HCT116 (cell line): ENCODE measurements at regions not wholly inside any gene's neighbourhood (a gene's known extent, or its start where the extent isn't known, plus 50 kb on each side); places are given as distances from the start of the nearest gene placed in this dataset.

Source experiments
- ATAC-seq: fragments of 200-7000 bp; cut with Tn5 transposase; 2 replicates; pipeline ENCODE4 v1.9.1; 2020; ENCODE audit warnings: mild to moderate bottlenecking, moderate library complexity
- BruUV-seq: library from RNA; stranded (reverse); fragments of 400-500 nt; replicated peaks from 2 replicates; lab custom pipeline; 2021; lab: Mats Ljungman, UMichigan
- CTCF ChIA-PET: fragments of 300-600 bp; sonication (Branson Sonifier 250); formaldehyde crosslinking; loops from one replicate; lab custom pipeline; 2021; ENCODE audit warnings: antibody characterized with exemption; lab: Charles Lee
- POLR2A ChIA-PET: fragments of 300-600, 350-600 bp; sonication (Branson Sonifier 250); formaldehyde crosslinking; loops from one replicate; lab custom pipeline; 2021; ENCODE audit warnings: antibody characterized with exemption; lab: Charles Lee
- RAD21 ChIA-PET, 2 experiments: fragments of 300-600 bp; sonication (Branson Sonifier 250); formaldehyde crosslinking; loops; one replicate each; lab custom pipeline; 2023; ENCODE audit warnings: low total read pairs in 2 of 2; ENCODE audit not compliant: uncharacterized antibody in 2 of 2, unreplicated experiment in 2 of 2, low non-redundant PET in 1 of 2; lab: Charles Lee
- DNase-seq: peaks from one replicate; pipeline ENCODE4 v3.0.0-alpha.2; 2010; ENCODE audit warnings: low read depth, low spot score
- H2AFZ ChIP-seq: fragments of 200-600 bp; shearing (Covaris generic), sonication (generic); 2 replicates; pipeline ENCODE4 v1.6.1; 2017; ENCODE audit warnings: low read depth, mixed run types, mixed read lengths, antibody characterized with exemption, low read length; ENCODE audit not compliant: poor library complexity, severe bottlenecking
- H3K27ac ChIP-seq: 2 replicates; pipeline ENCODE4 v1.5.1; 2012; ENCODE audit warnings: low read depth, low read length
- H3K27me3 ChIP-seq: fragments of 200-600 bp; sonication (generic); 2 replicates; pipeline ENCODE4 v1.6.1; 2016; ENCODE audit warnings: mixed run types, low read length, mixed read lengths; ENCODE audit not compliant: insufficient read depth
- H3K36me3 ChIP-seq, 2 experiments: fragments of 200-500 bp in 1 of 2; fragments of 200-600 bp in 1 of 2; sonication (Bioruptor generic) in 1 of 2; sonication (generic) in 1 of 2; 2 replicates each; pipeline versions ENCODE4 v1.5.1 to v1.6.1; 2014 to 2016; ENCODE audit warnings: low read length in 2 of 2, inconsistent platforms in 1 of 2, mixed read lengths in 1 of 2, mixed run types in 1 of 2; ENCODE audit not compliant: insufficient read depth in 2 of 2, control insufficient read depth in 1 of 2
- H3K4me1 ChIP-seq, 2 experiments: fragments of 200-600 bp in 1 of 2; sonication (generic) in 1 of 2; 2 replicates each; pipeline versions ENCODE4 v1.5.1 to v1.6.1; 2012 to 2017; ENCODE audit warnings: low read length in 2 of 2, inconsistent platforms in 1 of 2, mild to moderate bottlenecking in 1 of 2, mixed read lengths in 1 of 2, mixed run types in 1 of 2, moderate library complexity in 1 of 2; ENCODE audit not compliant: insufficient read depth in 2 of 2, control insufficient read depth in 1 of 2
- H3K4me2 ChIP-seq: fragments of 200-600 bp; sonication (generic); 2 replicates; pipeline ENCODE4 v1.6.1; 2017; ENCODE audit warnings: mixed run types, low read length, mixed read lengths
- H3K4me3 ChIP-seq, 2 experiments: fragments of 200-600 bp in 1 of 2; sonication (generic) in 1 of 2; replicated peaks in 1 of 2; 2 replicates each; pipeline ENCODE4 v1.5.1; 2011 to 2016; ENCODE audit warnings: low read length in 2 of 2, control low read depth in 1 of 2, low read depth in 1 of 2, mild to moderate bottlenecking in 1 of 2, mixed read lengths in 1 of 2, mixed run types in 1 of 2
- H3K79me2 ChIP-seq: fragments of 200-600 bp; sonication (generic); 2 replicates; pipeline ENCODE4 v1.6.1; 2017; ENCODE audit warnings: mild to moderate bottlenecking, mixed run types, low read length, moderate library complexity, mixed read lengths; ENCODE audit not compliant: insufficient read depth
- H3K9ac ChIP-seq: fragments of 200-600 bp; sonication (generic); 2 replicates; pipeline ENCODE4 v1.6.1; 2016; ENCODE audit warnings: low read length, mixed read lengths
- H3K9me2 ChIP-seq: fragments of 200-600 bp; sonication (generic), shearing (Covaris generic); 2 replicates; pipeline ENCODE4 v1.6.1; 2017; ENCODE audit warnings: mixed run types, mild to moderate bottlenecking, moderate library complexity; ENCODE audit not compliant: insufficient read depth
- H3K9me3 ChIP-seq, 2 experiments: fragments of 200-500 bp in 1 of 2; fragments of 200-600 bp in 1 of 2; sonication (Bioruptor generic) in 1 of 2; sonication (generic) in 1 of 2; 2 replicates each; pipeline ENCODE4 v1.6.1; 2014 to 2017; ENCODE audit warnings: low read length in 2 of 2, mixed read lengths in 2 of 2, inconsistent platforms in 1 of 2, low read depth in 1 of 2, mild to moderate bottlenecking in 1 of 2, mixed run types in 1 of 2, moderate library complexity in 1 of 2; ENCODE audit not compliant: control insufficient read depth in 1 of 2, insufficient read depth in 1 of 2
- H4K20me1 ChIP-seq: fragments of 200-600 bp; sonication (generic), shearing (Covaris generic); 2 replicates; pipeline ENCODE4 v1.6.1; 2017; ENCODE audit warnings: mixed run types, mild to moderate bottlenecking, moderate library complexity; ENCODE audit not compliant: insufficient read depth
- CBX3 ChIP-seq: IDR thresholded peaks from 2 replicates; pipeline ENCODE4 v1.6.1; 2012; ENCODE audit warnings: low read depth
- CEBPB ChIP-seq: IDR thresholded peaks from 2 replicates; pipeline ENCODE4 v1.6.1; 2012; ENCODE audit warnings: low read depth
- ELF1 ChIP-seq: IDR thresholded peaks from 2 replicates; pipeline ENCODE4 v1.6.1; 2012; ENCODE audit warnings: low read depth, borderline replicate concordance
- EZH2 ChIP-seq: fragments of 200-600 bp; sonication (generic); IDR thresholded peaks from 2 replicates; pipeline ENCODE4 v1.6.1; 2017; ENCODE audit warnings: antibody characterized with exemption, mixed run types
- JUND ChIP-seq: IDR thresholded peaks from 2 replicates; pipeline ENCODE4 v1.6.1; 2012
- MAX ChIP-seq: IDR thresholded peaks from 2 replicates; pipeline ENCODE4 v1.6.1; 2012
- SIN3A ChIP-seq: IDR thresholded peaks from 2 replicates; pipeline ENCODE4 v1.6.1; 2012; ENCODE audit warnings: low read depth
- SP1 ChIP-seq: IDR thresholded peaks from 2 replicates; pipeline ENCODE4 v1.6.1; 2012; ENCODE audit warnings: low read depth
- SRF ChIP-seq: IDR thresholded peaks from 2 replicates; pipeline ENCODE4 v1.6.1; 2012; ENCODE audit warnings: low read depth
- ZFX ChIP-seq: fragments of 450-650 bp; IDR thresholded peaks from 2 replicates; pipeline ENCODE4 v1.6.1; 2017
- ZNF274 ChIP-seq: fragments of 200-500 bp; sonication (Bioruptor generic); IDR thresholded peaks from 2 replicates; pipeline ENCODE4 v1.6.1; 2014; ENCODE audit warnings: mild to moderate bottlenecking, low read depth, low read length, inconsistent platforms
- intact Hi-C: fragments of 100-400 bp; cut with micrococcal nuclease; formaldehyde crosslinking; loops from 2 replicates; pipeline ENCODE4 v1.10.0; 2022
- TF ChIP-seq, protein P1 (sequence below), 3 experiments: fragments of 200-600 bp in 1 of 3; sonication (generic) in 1 of 3; IDR thresholded peaks in 2 of 3; conservative IDR thresholded peaks in 1 of 3; 2 replicates each; pipeline ENCODE4 v1.5.1; 2012 to 2017; ENCODE audit warnings: low read depth in 2 of 3, low read length in 2 of 3, antibody characterized with exemption in 1 of 3, borderline replicate concordance in 1 of 3, control low read depth in 1 of 3, mild to moderate bottlenecking in 1 of 3, mixed read lengths in 1 of 3, mixed run types in 1 of 3, moderate library complexity in 1 of 3; ENCODE audit not compliant: insufficient read depth in 1 of 3
- TF ChIP-seq, protein P2 (sequence below): IDR thresholded peaks from 2 replicates; pipeline ENCODE4 v1.6.1; 2011; ENCODE audit warnings: mild to moderate bottlenecking, low read length, moderate library complexity; ENCODE audit not compliant: insufficient replicate concordance; ENCODE audit errors: extremely low read depth

GRCh38 chr7:43004082-43004481, 71.9 kb downstream of the MRPL32 start:
- Histone ChIP-seq H2AFZ (no peak overlapping the region), H3K9ac (no peak overlapping the region), H3K27me3 (no peaks in the 10 kb centered on the region), H3K4me2 (no peak overlapping the region), H3K27ac (no peak overlapping the region), H3K9me3 (no peaks in the 10 kb centered on the region), H3K36me3 (no peaks in the 10 kb centered on the region), H3K79me2 (no peaks in the 10 kb centered on the region), H3K9me2 (no peaks in the 10 kb centered on the region), H3K4me1 (no peaks in the 10 kb centered on the region), H4K20me1 (no peaks in the 10 kb centered on the region), H3K4me3 (no peak overlapping the region)
- intact Hi-C loops = no loop called here
- TF ChIP-seq ELF1 (no peak), SRF (no peak), ZFX (no peak), EZH2 (no peak), CEBPB (no peak), SIN3A (no peak)
- TF ChIP-seq, protein P1, sequence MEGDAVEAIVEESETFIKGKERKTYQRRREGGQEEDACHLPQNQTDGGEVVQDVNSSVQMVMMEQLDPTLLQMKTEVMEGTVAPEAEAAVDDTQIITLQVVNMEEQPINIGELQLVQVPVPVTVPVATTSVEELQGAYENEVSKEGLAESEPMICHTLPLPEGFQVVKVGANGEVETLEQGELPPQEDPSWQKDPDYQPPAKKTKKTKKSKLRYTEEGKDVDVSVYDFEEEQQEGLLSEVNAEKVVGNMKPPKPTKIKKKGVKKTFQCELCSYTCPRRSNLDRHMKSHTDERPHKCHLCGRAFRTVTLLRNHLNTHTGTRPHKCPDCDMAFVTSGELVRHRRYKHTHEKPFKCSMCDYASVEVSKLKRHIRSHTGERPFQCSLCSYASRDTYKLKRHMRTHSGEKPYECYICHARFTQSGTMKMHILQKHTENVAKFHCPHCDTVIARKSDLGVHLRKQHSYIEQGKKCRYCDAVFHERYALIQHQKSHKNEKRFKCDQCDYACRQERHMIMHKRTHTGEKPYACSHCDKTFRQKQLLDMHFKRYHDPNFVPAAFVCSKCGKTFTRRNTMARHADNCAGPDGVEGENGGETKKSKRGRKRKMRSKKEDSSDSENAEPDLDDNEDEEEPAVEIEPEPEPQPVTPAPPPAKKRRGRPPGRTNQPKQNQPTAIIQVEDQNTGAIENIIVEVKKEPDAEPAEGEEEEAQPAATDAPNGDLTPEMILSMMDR (IDR thresholded peaks at IDR 0.05 in 2 of 3, conservative IDR thresholded peaks at IDR 0.05 in 1 of 3; ENCODE audit: borderline replicate concordance in 1 of 3, insufficient read depth in 1 of 3, low read depth in 2 of 3, low read length in 2 of 3) = no peak
- BruUV-seq = no TSS peak
- ChIA-PET CTCF (no interaction called here), RAD21 (no interaction called here), POLR2A (no interaction called here)
- DNase-seq = no peak
- no peak for ATAC-seq

DNA sequence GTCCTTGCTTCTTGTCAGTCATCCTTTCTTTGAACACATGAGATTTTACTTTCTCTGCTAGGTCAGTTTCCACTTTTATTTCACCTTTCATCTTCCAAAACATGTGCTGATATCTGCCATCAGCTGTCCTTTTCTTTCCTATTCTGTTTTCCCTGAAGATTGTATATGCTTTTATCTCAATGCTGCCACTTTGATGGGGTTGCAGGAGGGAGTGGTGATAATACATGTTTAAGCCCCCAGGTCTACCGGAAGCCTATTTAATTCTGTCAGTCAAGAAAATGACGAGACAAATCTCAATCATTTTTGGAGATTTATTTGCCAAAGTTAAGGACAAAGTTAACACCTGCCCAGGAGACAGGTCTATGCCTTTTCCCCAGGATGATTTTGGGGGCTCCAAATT, 73.8 kb downstream of the MRPL32 start:
- POLR2A ChIA-PET = no interaction called here
- Histone ChIP-seq H3K36me3 (no peaks in the 10 kb centered on the region), H3K27me3 (no peaks in the 10 kb centered on the region), H4K20me1 (no peaks in the 10 kb centered on the region), H3K79me2 (no peaks in the 10 kb centered on the region), H3K9me3 (no peaks in the 10 kb centered on the region), H3K9ac (no peak overlapping the region), H3K4me2 (no peak overlapping the region), H3K9me2 (no peaks in the 10 kb centered on the region), H3K4me1 (no peaks in the 10 kb centered on the region), H2AFZ (no peak overlapping the region), H3K4me3 (no peak overlapping the region), H3K27ac (no peak overlapping the region)
- TF ChIP-seq JUND (no peak), CBX3 (no peak), ZNF274 (no peak), MAX (no peak), SP1 (no peak)
- TF ChIP-seq, protein P2, sequence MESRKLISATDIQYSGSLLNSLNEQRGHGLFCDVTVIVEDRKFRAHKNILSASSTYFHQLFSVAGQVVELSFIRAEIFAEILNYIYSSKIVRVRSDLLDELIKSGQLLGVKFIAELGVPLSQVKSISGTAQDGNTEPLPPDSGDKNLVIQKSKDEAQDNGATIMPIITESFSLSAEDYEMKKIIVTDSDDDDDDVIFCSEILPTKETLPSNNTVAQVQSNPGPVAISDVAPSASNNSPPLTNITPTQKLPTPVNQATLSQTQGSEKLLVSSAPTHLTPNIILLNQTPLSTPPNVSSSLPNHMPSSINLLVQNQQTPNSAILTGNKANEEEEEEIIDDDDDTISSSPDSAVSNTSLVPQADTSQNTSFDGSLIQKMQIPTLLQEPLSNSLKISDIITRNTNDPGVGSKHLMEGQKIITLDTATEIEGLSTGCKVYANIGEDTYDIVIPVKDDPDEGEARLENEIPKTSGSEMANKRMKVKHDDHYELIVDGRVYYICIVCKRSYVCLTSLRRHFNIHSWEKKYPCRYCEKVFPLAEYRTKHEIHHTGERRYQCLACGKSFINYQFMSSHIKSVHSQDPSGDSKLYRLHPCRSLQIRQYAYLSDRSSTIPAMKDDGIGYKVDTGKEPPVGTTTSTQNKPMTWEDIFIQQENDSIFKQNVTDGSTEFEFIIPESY = no peak
- CTCF ChIA-PET = no interaction called here
- ATAC-seq = no peak
- RAD21 ChIA-PET = no interaction called here
- no TSS peak for BruUV-seq
- intact Hi-C loops = no loop called here
- DNase-seq = no peak
